ENCODE measurements at regions not wholly inside any gene's neighbourhood (a gene's known extent, or its start where the extent isn't known, plus 50 kb on each side); places are given as distances from the start of the nearest gene placed in this dataset.

DNA sequence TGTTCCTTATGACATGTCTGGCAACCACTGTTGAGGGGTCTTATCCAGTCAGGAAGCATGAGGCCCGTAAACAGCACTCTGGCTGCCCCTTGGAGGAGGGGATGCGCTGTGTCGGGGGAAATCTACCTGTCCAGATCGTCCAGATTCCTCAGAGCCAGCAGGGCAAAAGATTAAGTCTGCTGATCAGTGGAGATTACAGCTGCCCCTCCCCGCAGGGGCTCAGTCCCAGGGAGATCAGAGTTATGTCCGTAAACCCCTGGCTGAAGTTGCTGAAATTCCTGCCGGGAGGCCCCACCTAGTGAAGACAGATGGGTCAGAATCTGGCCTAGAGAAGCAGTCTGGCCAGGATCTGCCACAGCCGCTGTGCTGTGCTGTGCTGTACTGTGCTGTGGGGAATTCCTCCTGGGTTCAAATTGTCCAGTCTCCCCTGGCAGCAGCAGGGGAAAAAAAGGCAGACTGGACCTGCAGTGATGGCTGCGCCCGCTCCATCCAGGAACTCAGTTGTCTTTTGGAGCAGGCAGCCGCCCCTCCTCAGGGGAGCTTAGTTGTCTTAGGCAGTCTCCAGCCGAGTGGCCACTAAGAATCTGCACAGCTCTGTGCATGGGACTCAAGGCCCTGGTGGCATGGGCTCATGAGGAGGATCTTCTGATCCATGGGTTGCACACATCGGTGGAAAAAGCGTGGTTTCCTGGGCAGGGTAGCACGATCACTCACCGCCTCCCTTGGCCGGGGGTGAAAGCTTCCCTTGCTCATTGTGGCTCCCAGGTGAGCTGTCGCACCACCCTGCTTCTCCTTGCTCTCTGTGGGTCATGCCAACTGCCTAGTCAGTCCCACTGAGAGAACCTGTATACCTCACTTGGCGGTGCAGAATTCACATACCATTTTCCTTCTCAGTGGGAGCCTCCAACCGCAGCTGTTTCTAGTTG lies 1368.8 kb upstream of the ADGRB3 start (continued):
- TF ChIP-seq NBN (IDR thresholded peaks at IDR 0.05) (no peak), BHLHE40 (IDR thresholded peaks at IDR 0.05; ENCODE audit: borderline replicate concordance in 1 of 2, low read depth in 2 of 2, low read length in 1 of 2) (no peak)

DNA sequence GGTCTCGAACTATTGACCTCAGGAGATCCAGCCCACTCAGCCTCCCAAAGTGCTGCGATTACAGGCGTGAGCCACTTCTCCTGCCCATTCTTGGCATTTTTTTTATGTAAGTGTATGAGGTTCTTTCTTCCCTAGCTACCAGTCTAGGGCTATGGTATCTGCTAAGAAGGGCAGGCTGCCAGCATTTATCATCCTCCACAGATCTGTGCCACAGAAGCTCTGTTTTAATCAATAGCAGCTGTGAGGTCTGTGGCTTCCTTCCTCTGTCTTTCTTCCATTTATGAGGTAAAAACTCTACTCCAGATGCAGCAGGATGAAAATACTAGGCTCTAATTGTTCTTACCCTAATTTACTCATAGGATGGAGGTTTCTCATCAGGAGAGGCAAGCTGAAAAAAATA lies 1382.4 kb upstream of the ADGRB3 start:
- TF ChIP-seq, protein P1, sequence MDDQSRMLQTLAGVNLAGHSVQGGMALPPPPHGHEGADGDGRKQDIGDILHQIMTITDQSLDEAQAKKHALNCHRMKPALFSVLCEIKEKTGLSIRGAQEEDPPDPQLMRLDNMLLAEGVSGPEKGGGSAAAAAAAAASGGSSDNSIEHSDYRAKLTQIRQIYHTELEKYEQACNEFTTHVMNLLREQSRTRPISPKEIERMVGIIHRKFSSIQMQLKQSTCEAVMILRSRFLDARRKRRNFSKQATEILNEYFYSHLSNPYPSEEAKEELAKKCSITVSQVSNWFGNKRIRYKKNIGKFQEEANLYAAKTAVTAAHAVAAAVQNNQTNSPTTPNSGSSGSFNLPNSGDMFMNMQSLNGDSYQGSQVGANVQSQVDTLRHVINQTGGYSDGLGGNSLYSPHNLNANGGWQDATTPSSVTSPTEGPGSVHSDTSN (IDR thresholded peaks at IDR 0.05; ENCODE audit: insufficient replicate concordance, low read depth, low read length) = no peak
- no peak for TF ChIP-seq MYB (IDR thresholded peaks at IDR 0.05; ENCODE audit: borderline replicate concordance, low read depth, low read length)
- no peak for TF ChIP-seq CEBPB (IDR thresholded peaks at IDR 0.05; ENCODE audit: borderline replicate concordance in 1 of 2, low read depth in 2 of 2, low read length in 2 of 2)
- TF ChIP-seq LARP7 (IDR thresholded peaks at IDR 0.05) = no peak
- no peak for TF ChIP-seq IRF4 (IDR thresholded peaks at IDR 0.05; ENCODE audit: low read depth, low read length)
- TF ChIP-seq MEF2A (IDR thresholded peaks at IDR 0.05; ENCODE audit: insufficient read depth, low read depth, low read length) = no peak
- no peak for TF ChIP-seq FOXK2 (IDR thresholded peaks at IDR 0.05)
- no peak for TF ChIP-seq CBX5 (IDR thresholded peaks at IDR 0.05; ENCODE audit: low read depth)
- TF ChIP-seq RAD21 (IDR thresholded peaks at IDR 0.05; ENCODE audit: insufficient read depth, low read depth, low read length) = no peak
- no peak for TF ChIP-seq BHLHE40 (IDR thresholded peaks at IDR 0.05; ENCODE audit: borderline replicate concordance in 1 of 2, low read depth in 2 of 2, low read length in 1 of 2)
- TF ChIP-seq FOXM1 (IDR thresholded peaks at IDR 0.05; ENCODE audit: low read depth, low read length) = no peak
- TF ChIP-seq ETV6 (conservative IDR thresholded peaks at IDR 0.05 in 1 of 2, IDR thresholded peaks at IDR 0.05 in 1 of 2; ENCODE audit: borderline replicate concordance in 1 of 2, low read depth in 1 of 2) = no peak
- TF ChIP-seq NFIC (IDR thresholded peaks at IDR 0.05; ENCODE audit: low read depth, low read length) = no peak
- no peak for TF ChIP-seq ZNF274 (IDR thresholded peaks at IDR 0.05; ENCODE audit: insufficient read depth, insufficient read length)
- no peak for TF ChIP-seq FOS (IDR thresholded peaks at IDR 0.05; ENCODE audit: borderline replicate concordance, extremely low read depth, insufficient read length)
- H3K9me3 ChIP-seq (replicated peaks; ENCODE audit: control insufficient read depth, insufficient read depth, low read length) = no peaks in the 10 kb centered on the region
- in situ Hi-C loops (cut with MboI) = no loop called here
- WGBS (ENCODE audit: insufficient coverage, insufficient replicate concordance, low lambda C conversion rate, missing lambda C conversion rate) = 24% methylated on average over 3 of the region's 3 CpGs
- no peak for ATAC-seq
- H3K27me3 ChIP-seq (replicated peaks in 1 of 2; ENCODE audit: control insufficient read depth in 2 of 2, insufficient read depth in 2 of 2, low read length in 1 of 2) = no peaks in the 10 kb centered on the region
- no peak overlapping the region for H3K27ac ChIP-seq (ENCODE audit: control insufficient read depth, insufficient read depth)
- H3K4me3 ChIP-seq = no peak overlapping the region
- FAIRE-seq = no peak
- ChIA-PET CTCF (no interaction called here), POLR2A (no interaction called here), SMC1A (ENCODE audit: uncharacterized antibody, unreplicated experiment) (no interaction called here), RAD21 (ENCODE audit: unreplicated experiment) (no interaction called here)
- intact Hi-C loops (cut with micrococcal nuclease; ENCODE audit: unreplicated experiment) = no loop called here
- no peak overlapping the region for H2AFZ ChIP-seq (ENCODE audit: control insufficient read depth, low read depth, low read length)
- BruUV-seq (replicated peaks) = no TSS peak
- no peaks in the 10 kb centered on the region for H3K4me1 ChIP-seq (ENCODE audit: control insufficient read depth, insufficient read depth, low read length)
- no peak for DNase-seq (ENCODE audit: low read depth, low spot score)
- H3K4me2 ChIP-seq (ENCODE audit: control insufficient read depth, insufficient read depth) = no peak overlapping the region
- H3K79me2 ChIP-seq (ENCODE audit: control insufficient read depth, insufficient read depth, low read length) = no peaks in the 10 kb centered on the region
- H3K36me3 ChIP-seq (ENCODE audit: control insufficient read depth in 2 of 2, insufficient read depth in 2 of 2, low read length in 1 of 2) = no peaks in the 10 kb centered on the region
- H3K9ac ChIP-seq (ENCODE audit: control insufficient read depth, insufficient read depth, low read length) = no peak overlapping the region
- no peaks in the 10 kb centered on the region for H4K20me1 ChIP-seq (ENCODE audit: control insufficient read depth, insufficient read depth)
